HG03066 (cell line): ENCODE measurements at regions not wholly inside any gene's neighbourhood (a gene's known extent, or its start where the extent isn't known, plus 50 kb on each side); places are given as distances from the start of the nearest gene placed in this dataset.
"Not testable (repeated sequence)": the region's sequence is repeated elsewhere in the genome, so short reads cannot be mapped to it uniquely, and the experiment has no call there.

Experiments used
- ATAC-seq: cut with Tn5 transposase; IDR thresholded peaks from one replicate; pipeline ENCODE4 v1.9.1; 2021; ENCODE audit warnings: low read depth; ENCODE audit not compliant: unreplicated experiment

DNA sequence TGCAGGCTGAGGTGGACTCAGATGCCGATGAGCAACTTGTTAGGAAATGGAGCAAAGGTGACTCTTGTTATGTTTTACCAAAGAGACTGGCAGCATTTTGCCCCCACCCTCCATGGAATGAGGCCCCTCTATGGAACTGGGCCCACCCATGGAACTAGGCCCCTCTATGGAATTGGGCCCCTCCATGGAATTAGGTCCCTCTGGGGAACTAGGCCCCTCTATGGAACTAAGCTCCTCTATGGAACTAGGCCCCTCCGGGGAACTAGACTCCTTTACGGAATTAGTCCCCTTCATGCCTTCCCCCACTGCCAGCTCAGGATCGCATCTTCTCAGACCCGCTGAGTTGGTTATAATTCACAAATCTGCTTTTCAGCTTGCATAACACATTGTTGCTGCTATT lies 144.9 kb downstream of the THBS2 start:
- no peak for ATAC-seq

- no peak for ATAC-seq
Measured at GRCh38 chr6:169106176-169106575, 147.5 kb downstream of the THBS2 start.

GRCh38 chr6:169101981-169102380 lies 151.7 kb downstream of the THBS2 start:
- no peak for ATAC-seq

GRCh38 chr6:169101036-169101805 lies 152.4 kb downstream of the THBS2 start:
- no peak for ATAC-seq

DNA sequence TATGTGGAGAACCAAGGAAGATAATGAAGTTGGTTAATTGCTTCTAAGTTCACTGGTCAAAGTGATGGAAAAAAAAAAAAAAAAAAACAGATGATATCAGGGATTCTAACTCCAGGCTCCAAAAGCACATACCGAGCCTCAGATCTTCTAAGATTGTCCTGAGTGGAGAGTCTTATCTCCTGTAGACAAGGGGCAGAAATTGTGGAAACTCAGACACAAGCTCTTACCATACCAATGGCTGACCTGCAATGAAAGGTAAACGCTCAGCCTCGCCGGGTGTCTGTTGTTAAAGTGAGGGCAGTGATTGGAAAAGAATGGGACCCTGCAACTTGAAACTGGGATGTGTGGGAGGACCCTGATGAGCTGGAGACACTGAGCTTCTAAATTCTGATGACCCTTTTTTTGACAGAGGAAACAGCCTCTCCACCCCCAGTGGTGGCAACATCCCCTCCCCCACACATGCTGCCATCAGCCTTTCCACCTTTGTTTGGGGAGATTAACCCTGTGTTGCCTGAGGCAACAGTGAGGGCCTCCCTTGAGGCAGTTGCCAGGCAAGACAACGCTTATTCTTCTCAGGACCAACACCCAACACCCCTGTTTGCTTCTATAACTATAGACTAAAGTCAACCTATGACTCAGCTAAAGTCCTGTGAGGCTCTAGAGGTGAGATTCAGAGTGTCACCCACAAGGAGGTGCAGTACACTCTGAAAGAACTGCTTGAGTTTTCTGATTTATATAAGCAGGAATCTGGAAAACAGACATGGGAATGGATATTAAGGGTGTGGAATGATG lies 154.0 kb downstream of the THBS2 start:
- no peak for ATAC-seq

- ATAC-seq = not testable (repeated sequence)
Measured at GRCh38 chr6:169098651-169099050, 155.0 kb downstream of the THBS2 start.

- ATAC-seq = no peak
Measured at GRCh38 chr6:169098116-169098515, 155.5 kb downstream of the THBS2 start.

GRCh38 chr6:169097381-169097959 lies 156.2 kb downstream of the THBS2 start:
- ATAC-seq = no peak

- no peak for ATAC-seq
Measured at GRCh38 chr6:169096388-169096787, 157.3 kb downstream of the THBS2 start.

DNA sequence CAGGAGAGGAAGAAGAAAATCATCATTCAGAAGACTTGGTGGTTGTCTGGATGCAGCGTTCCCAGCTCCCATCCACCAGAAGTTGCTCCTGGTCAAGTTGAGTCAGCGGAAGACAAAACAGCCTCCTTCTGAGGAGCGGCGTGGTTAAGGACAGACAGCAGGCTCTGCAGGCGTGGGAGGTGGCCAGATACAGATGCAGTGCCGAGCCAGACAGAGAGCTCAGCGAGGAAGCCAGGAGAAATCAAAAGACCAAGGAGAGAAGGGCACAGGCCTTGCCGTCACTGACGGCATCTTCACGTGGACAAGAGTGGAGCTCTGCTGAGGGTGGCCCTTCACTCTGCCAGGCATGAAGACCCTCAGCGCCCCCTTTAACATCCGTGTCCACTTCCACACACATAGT lies 158.5 kb downstream of the THBS2 start:
- no peak for ATAC-seq

DNA sequence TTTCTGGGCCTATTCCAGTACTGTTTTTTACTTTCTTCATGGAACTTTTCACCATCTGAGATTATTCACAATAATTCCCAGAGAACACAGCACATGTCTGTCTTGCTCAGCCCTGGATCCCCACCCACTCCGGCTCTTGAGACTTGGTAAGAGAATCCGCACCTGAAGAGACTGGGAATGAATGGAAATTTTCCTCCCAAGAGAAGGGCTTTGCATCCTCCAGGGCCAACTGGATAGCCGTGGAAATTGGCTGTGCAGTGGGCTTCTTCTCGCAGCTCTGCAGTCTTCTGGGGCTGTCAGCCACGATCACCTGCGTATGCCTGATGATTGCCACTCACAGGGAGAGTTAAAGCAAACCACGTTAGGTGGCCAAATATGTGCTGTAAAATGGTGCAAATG lies 159.1 kb downstream of the THBS2 start:
- no peak for ATAC-seq

DNA sequence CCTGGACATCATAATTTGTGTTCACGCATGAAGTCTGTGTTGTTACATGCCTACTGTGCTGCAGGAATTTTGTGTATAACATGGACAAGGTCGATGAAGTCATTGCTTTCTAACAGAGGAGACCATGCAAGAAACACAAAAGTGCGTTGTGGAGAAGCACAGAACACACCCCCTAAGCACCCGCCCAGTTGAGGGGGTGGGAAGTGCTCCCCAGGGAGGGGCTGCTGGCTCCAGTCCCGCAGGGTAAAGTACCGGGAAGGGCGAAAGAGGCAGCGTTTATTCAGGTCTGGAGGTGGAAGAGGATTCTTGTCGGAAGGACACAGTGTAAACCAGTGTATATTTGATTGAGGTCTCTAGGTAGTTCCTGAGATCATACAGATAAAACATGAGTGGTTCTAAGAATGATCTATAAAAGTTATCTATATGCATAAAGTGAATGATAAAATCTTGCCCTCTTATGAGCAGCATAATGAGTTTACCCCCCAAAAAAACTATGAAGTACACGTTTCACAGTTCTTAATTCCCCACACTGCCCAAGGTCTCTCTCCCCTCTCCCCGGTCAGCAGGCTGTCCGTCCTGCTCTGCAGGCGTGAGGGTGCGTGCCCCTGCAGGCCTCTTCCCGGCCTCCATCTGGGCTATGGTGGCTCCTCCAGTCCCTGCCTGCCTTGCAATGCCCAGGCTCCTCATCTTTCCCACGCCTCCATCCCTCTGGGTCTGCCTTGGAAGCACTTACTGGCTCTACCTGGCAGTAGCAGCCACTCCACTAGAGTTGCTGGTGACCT lies 159.7 kb downstream of the THBS2 start:
- ATAC-seq = no peak

GRCh38 chr6:169093066-169093723 lies 160.5 kb downstream of the THBS2 start:
- no peak for ATAC-seq

GRCh38 chr6:169092375-169092774 lies 161.3 kb downstream of the THBS2 start:
- ATAC-seq = peak; percentile 92

DNA sequence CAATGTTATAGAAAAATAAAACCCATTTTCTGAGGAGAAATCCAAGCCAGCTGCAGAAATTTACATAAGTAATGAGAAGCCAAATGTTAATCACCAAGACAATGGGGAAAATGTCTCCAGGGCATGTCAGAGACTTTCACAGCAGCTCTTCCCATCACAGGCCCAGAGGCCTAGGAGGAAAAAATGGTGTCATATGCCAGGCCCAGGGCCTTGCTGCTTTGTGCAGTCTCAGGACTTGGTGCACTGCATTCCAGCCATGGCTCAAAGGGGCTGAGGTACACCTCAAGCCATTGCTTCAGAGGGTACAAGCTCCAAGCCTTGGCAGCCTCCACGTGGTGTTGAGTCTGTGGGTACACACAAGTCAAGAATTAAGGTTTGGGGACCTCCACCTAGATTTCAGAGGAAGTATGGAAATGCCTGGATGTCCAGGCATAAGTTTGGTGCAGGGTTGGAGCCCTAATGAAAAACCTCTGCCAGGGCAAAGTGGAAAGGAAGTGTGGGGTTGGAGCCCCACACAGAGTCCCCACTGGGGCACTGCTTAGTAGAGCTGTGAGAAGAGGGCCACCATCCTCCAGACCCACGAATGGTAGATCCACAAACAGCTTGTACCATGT lies 163.0 kb downstream of the THBS2 start:
- not testable (repeated sequence) for ATAC-seq

- ATAC-seq = no peak
Measured at GRCh38 chr6:169088762-169089161, 164.9 kb downstream of the THBS2 start.

DNA sequence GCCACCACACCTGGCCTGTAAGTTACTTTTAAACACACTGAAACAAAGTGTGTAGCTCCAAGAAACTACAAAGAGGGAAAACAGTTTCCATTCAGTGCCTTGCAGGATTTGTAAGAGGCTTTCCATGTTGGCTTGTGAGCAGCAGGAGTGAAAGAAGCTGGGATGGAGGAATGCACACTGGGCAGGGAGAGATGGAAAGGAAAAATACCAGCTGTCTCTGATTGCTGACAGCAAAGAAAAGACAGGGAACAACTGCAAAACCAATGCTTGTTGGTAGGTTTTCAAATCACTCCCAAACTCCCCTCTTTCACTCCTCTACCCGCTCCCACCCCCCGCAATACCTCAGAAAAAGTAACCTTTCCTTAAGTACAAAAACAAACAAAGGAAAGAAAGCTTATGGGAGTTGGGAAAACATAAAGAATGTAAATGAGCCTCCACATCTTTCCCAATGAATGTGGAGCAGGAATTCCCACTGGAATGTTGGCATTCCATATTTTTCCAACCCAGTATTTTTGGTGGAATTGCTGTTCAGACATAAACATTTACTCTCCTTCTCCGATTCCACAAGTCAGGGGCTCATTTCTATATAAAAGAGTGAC lies 166.1 kb downstream of the THBS2 start:
- no peak for ATAC-seq

DNA sequence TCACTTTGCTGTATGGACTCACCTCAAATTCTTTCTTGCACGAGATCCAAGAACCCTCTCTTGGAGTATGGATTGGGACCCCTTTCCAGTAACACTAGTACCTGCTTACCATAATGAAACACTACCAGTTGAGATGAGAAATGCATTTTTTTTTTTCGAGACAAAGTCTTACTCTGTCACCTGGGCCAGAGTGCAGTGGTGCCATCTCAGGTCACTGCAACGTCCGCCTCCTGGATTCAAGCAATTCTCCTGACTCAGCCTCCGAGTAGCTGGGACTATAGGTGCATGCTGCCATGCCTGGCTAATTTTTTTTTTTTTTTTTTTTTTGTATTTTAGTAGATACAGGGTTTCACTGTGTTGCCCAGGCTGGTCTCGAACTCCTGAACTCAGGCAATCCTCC lies 167.0 kb downstream of the THBS2 start:
- ATAC-seq = not testable (repeated sequence)

- no peak for ATAC-seq
Measured at GRCh38 chr6:169086020-169086419, 167.6 kb downstream of the THBS2 start.
